GM23248 (cell line): ENCODE measurements at regions not wholly inside any gene's neighbourhood (a gene's known extent, or its start where the extent isn't known, plus 50 kb on each side); places are given as distances from the start of the nearest gene placed in this dataset.

ENCODE experiments used
- EZH2 ChIP-seq: fragments of 200-600 bp; sonication (generic); IDR thresholded peaks from 2 replicates; pipeline ENCODE4 v1.6.1; 2018; ENCODE audit warnings: antibody characterized with exemption, mild to moderate bottlenecking; ENCODE audit not compliant: insufficient read depth, poor library complexity, severe bottlenecking
- EZH2phosphoT487 ChIP-seq: fragments of 200-600 bp; sonication (generic); IDR thresholded peaks from 2 replicates; pipeline ENCODE4 v1.6.1; 2018; ENCODE audit warnings: antibody characterized with exemption, moderate library complexity, mild to moderate bottlenecking, low read depth; ENCODE audit not compliant: insufficient read depth

DNA sequence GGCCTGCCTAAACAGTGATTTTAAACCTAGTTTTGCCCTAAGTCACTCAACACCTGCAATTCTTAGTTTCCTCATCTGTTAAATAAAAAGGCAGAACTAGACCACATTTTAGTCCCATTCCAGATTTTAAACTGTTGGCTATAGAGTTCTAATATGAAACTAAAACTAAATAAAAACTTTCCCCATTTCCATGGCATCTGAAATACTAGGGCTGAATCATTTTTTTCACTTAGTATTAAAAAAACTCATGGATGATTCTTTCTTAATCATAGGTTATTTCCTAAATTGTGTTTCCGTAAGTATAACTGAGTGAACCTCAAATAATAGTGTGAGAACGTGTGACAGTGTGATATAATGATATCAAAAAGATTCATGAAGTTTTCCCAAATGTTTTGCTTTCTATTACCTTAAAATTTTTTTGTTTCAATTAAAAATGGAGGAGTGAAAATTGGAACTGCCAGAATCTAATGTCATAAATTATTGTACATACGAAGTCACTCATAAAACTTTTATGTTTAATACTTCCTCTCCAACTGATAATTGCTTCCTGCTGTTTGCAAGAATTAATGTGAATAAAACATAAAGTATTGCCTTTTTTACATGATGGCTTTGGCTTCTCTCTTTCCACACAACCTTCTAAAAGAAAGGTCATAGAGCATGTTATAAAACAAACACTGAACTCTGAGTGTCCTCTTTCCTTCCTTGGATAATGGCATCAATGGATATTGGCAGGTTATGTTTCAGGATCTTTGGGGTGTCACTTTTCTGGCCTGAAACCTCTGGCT lies 315.1 kb upstream of the MME start:
- no peak for TF ChIP-seq EZH2
- no peak for TF ChIP-seq EZH2phosphoT487
